Endothelial cell of umbilical vein (primary cell): ENCODE measurements at regions not wholly inside any gene's neighbourhood (a gene's known extent, or its start where the extent isn't known, plus 50 kb on each side); places are given as distances from the start of the nearest gene placed in this dataset.

Experiments used
- BruUV-seq: library from RNA; stranded (reverse); fragments of 400-500 nt; replicated peaks from 2 replicates; lab custom pipeline; 2021; lab: Mats Ljungman, UMichigan
- CTCF ChIA-PET: fragments of 300-600, 350-600 bp; sonication (Branson Sonifier 250); formaldehyde crosslinking; loops from one replicate; lab custom pipeline; 2021; ENCODE audit warnings: antibody characterized with exemption, inconsistent platforms; lab: Charles Lee
- POLR2A ChIA-PET: fragments of 300-600, 350-600 bp; sonication (Branson Sonifier 250); formaldehyde crosslinking; loops from one replicate; lab custom pipeline; 2021; ENCODE audit warnings: antibody characterized with exemption, inconsistent platforms; lab: Charles Lee
- DNase-seq: peaks from one replicate; pipeline ENCODE4 v3.0.0-alpha.2; 2011; ENCODE audit warnings: low read depth, low spot score
- FAIRE-seq: peaks from 2 replicates; lab custom pipeline; 2011; peaks lifted over from hg19 to GRCh38; lab: Jason Lieb, UNC
- H2AFZ ChIP-seq: 2 replicates; pipeline ENCODE4 v1.6.0; 2012; ENCODE audit warnings: low read depth, low read length, control low read depth, inconsistent platforms
- H3K27ac ChIP-seq: 2 replicates; pipeline ENCODE4 v1.5.1; 2011; ENCODE audit warnings: low read depth, mild to moderate bottlenecking, control low read depth, low read length, moderate library complexity; ENCODE audit not compliant: insufficient read depth
- H3K27me3 ChIP-seq, 2 experiments: 2 replicates each; pipeline versions ENCODE4 v1.6.0 to v1.6.1; 2011; ENCODE audit warnings: low read length in 2 of 2, mixed read lengths in 1 of 2; ENCODE audit not compliant: control insufficient read depth in 2 of 2, insufficient read depth in 2 of 2
- H3K36me3 ChIP-seq, 2 experiments: 2 replicates in 1 of 2; 3 replicates in 1 of 2; pipeline ENCODE4 v1.5.1; 2011; ENCODE audit warnings: low read length in 2 of 2, mild to moderate bottlenecking in 1 of 2, moderate library complexity in 1 of 2; ENCODE audit not compliant: control insufficient read depth in 2 of 2, insufficient read depth in 2 of 2; ENCODE audit errors: extremely low read depth in 1 of 2
- H3K4me1 ChIP-seq: 3 replicates; pipeline ENCODE4 v1.5.1; 2011; ENCODE audit warnings: mild to moderate bottlenecking, low read length; ENCODE audit not compliant: control insufficient read depth, insufficient read depth; ENCODE audit errors: extremely low read depth
- H3K4me2 ChIP-seq: 2 replicates; pipeline ENCODE4 v1.6.1; 2011; ENCODE audit warnings: low read length, control low read depth, mixed read lengths; ENCODE audit not compliant: insufficient read depth
- H3K4me3 ChIP-seq, 3 experiments: fragments of 200-600 bp in 1 of 3; sonication (generic), shearing (Covaris generic) in 1 of 3; replicated peaks in 1 of 3; 2 replicates each; pipeline ENCODE4 v1.5.1; 2011 to 2016; ENCODE audit warnings: control low read depth in 3 of 3, low read length in 3 of 3, mild to moderate bottlenecking in 2 of 3, inconsistent platforms in 1 of 3, low read depth in 1 of 3, moderate library complexity in 1 of 3; ENCODE audit not compliant: insufficient read depth in 1 of 3
- H3K79me2 ChIP-seq: 2 replicates; pipeline ENCODE4 v1.6.0; 2012; ENCODE audit warnings: low read length, inconsistent platforms; ENCODE audit not compliant: control insufficient read depth, insufficient read depth
- H3K9ac ChIP-seq: replicated peaks from 2 replicates; pipeline ENCODE3; 2011; ENCODE audit warnings: low read length, control low read depth; ENCODE audit not compliant: insufficient read depth; ENCODE audit errors: extremely low read depth
- H3K9me1 ChIP-seq: replicated peaks from 3 replicates; pipeline ENCODE4 v1.6.0; 2011; ENCODE audit warnings: mild to moderate bottlenecking, low read length; ENCODE audit not compliant: control insufficient read depth, insufficient read depth; ENCODE audit errors: extremely low read depth
- H3K9me3 ChIP-seq: replicated peaks from 2 replicates; pipeline ENCODE4 v1.5.1; 2012; ENCODE audit warnings: low read length, inconsistent platforms; ENCODE audit not compliant: control insufficient read depth, insufficient read depth
- H4K20me1 ChIP-seq: replicated peaks from 2 replicates; pipeline ENCODE3; 2011; ENCODE audit warnings: mild to moderate bottlenecking, low read length; ENCODE audit not compliant: control insufficient read depth, insufficient read depth; ENCODE audit errors: extremely low read depth
- CTCF ChIP-seq, 2 donors: IDR thresholded peaks; 1 replicate in 1 of 2; 2 replicates in 1 of 2; pipeline ENCODE4 v1.5.1; 2011; ENCODE audit warnings: low read length in 2 of 2, mild to moderate bottlenecking in 2 of 2, moderate library complexity in 2 of 2, control low read depth in 1 of 2, inconsistent platforms in 1 of 2, low read depth in 1 of 2; ENCODE audit not compliant: insufficient read depth in 1 of 2; ENCODE audit errors: extremely low read depth in 1 of 2
- EZH2 ChIP-seq: IDR thresholded peaks from 2 replicates; pipeline ENCODE4 v1.6.1; 2012; ENCODE audit warnings: borderline replicate concordance, low read depth, mild to moderate bottlenecking, moderate library complexity, low read length, inconsistent platforms; ENCODE audit not compliant: severe bottlenecking
- FOS ChIP-seq: IDR thresholded peaks from 2 replicates; pipeline ENCODE4 v1.6.1; 2011; ENCODE audit warnings: mild to moderate bottlenecking, low read length, moderate library complexity, borderline replicate concordance; ENCODE audit not compliant: insufficient read depth
- GATA2 ChIP-seq: IDR thresholded peaks from 2 replicates; pipeline ENCODE4 v1.7.0; 2011; ENCODE audit warnings: low read depth, mild to moderate bottlenecking, moderate library complexity, mixed read lengths, low read length; ENCODE audit not compliant: insufficient read length, insufficient read depth
- JUN ChIP-seq: IDR thresholded peaks from 2 replicates; pipeline ENCODE4 v1.6.1; 2011; ENCODE audit warnings: borderline replicate concordance, low read depth; ENCODE audit not compliant: insufficient read length, insufficient read depth
- MYC ChIP-seq: IDR thresholded peaks from one replicate; pipeline ENCODE4 v1.6.1; 2011; ENCODE audit warnings: mild to moderate bottlenecking, low read depth, low read length
- POLR2A ChIP-seq: IDR thresholded peaks from 2 replicates; pipeline ENCODE4 v1.6.1; 2012; ENCODE audit warnings: low read depth, mild to moderate bottlenecking, control low read depth, low read length
- POLR2AphosphoS5 ChIP-seq: IDR thresholded peaks from 2 replicates; pipeline ENCODE4 v1.6.1; 2012; ENCODE audit warnings: low read depth, mild to moderate bottlenecking, control low read depth, low read length, moderate library complexity; ENCODE audit not compliant: insufficient read depth
- dilution Hi-C: fragments of 300-500 bp; cut with MboI; formaldehyde crosslinking; loops from one replicate; pipeline ENCODE4 v1.15.0; 2019; ENCODE audit warnings: low sequenced_read_pairs; ENCODE audit not compliant: extremely low pct_ligation_motif_present
- intact Hi-C: fragments of 100-400 bp; cut with micrococcal nuclease; formaldehyde crosslinking; loops from one replicate; pipeline ENCODE4 v1.10.0; 2022
- TF ChIP-seq, protein P1 (sequence below): IDR thresholded peaks from 2 replicates; pipeline ENCODE4 v1.6.1; 2011; ENCODE audit not compliant: insufficient read depth, insufficient read length

DNA sequence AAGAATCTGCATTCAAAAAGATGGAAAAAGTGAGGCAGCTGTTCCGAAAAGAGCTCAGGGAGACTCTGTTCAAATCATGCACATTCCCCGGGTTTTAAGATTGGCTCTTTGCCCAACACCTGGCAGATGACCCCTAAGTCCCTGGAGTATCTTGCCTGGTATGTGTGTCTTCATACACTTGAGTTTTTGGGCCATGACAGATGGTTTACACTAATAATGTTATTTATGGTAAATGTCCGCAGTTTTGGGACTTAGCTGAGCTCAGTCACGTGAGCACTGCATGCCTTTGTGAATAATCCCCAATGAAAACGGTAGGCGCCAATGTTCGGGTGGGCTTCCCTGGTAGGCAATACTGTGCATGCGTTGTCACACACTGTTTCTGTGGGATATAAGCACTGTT lies 316.1 kb downstream of the PRDM9 start:
- TF ChIP-seq, protein P1, sequence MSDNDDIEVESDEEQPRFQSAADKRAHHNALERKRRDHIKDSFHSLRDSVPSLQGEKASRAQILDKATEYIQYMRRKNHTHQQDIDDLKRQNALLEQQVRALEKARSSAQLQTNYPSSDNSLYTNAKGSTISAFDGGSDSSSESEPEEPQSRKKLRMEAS = no peak
- TF ChIP-seq MYC (no peak), POLR2AphosphoS5 (no peak), POLR2A (no peak), GATA2 (no peak), JUN (no peak), EZH2 (no peak), FOS (no peak), CTCF (IDR thresholded peaks at IDR 0.05; ENCODE audit: extremely low read depth in 1 of 2, insufficient read depth in 1 of 2, low read depth in 1 of 2, low read length in 2 of 2) (no peak)
- ChIA-PET POLR2A (no interaction called here), CTCF (no interaction called here)
- Histone ChIP-seq H3K9me3 (peaks cover 3% of the 10 kb centered on the region), H3K79me2 (no peaks in the 10 kb centered on the region), H3K4me1 (no peaks in the 10 kb centered on the region), H3K9ac (no peak overlapping the region), H3K27me3 (no peaks in the 10 kb centered on the region), H3K4me3 (no peak overlapping the region), H3K9me1 (no peaks in the 10 kb centered on the region), H2AFZ (no peak overlapping the region), H4K20me1 (no peaks in the 10 kb centered on the region), H3K4me2 (no peak overlapping the region), H3K27ac (no peak overlapping the region), H3K36me3 (no peaks in the 10 kb centered on the region)
- dilution Hi-C loops (no loop called here), intact Hi-C loops (no loop called here)
- DNase-seq = no peak
- no peak for FAIRE-seq
- no TSS peak for BruUV-seq
